Smooth muscle cell (in vitro differentiated cells): ENCODE measurements at regions not wholly inside any gene's neighbourhood (a gene's known extent, or its start where the extent isn't known, plus 50 kb on each side); places are given as distances from the start of the nearest gene placed in this dataset.

Experiments
- DNase-seq: peaks from one replicate; lab custom pipeline; 2025; ENCODE audit not compliant: unreplicated experiment; lab: John Stamatoyannopoulos, UW
- H2AFZ ChIP-seq: fragments of 200-600 bp; sonication (generic); 2 replicates; pipeline ENCODE4 v1.6.0; 2016; ENCODE audit warnings: antibody characterized with exemption, low read depth, mild to moderate bottlenecking
- H3F3A ChIP-seq: fragments of 200-600 bp; sonication (generic); 2 replicates; pipeline ENCODE4 v1.6.0; 2017; ENCODE audit warnings: antibody characterized with exemption, low read depth
- H3K27ac ChIP-seq: fragments of 200-600 bp; sonication (generic); 2 replicates; pipeline ENCODE4 v1.5.1; 2016; ENCODE audit warnings: low read depth, mild to moderate bottlenecking
- H3K27me3 ChIP-seq: fragments of 200-600 bp; sonication (generic); 2 replicates; pipeline ENCODE4 v1.6.1; 2016; ENCODE audit warnings: low read depth, mild to moderate bottlenecking
- H3K36me3 ChIP-seq: fragments of 200-600 bp; sonication (generic); 2 replicates; pipeline ENCODE4 v1.5.1; 2016; ENCODE audit warnings: low read depth
- H3K4me1 ChIP-seq: fragments of 200-600 bp; sonication (generic); 2 replicates; pipeline ENCODE4 v1.5.1; 2016; ENCODE audit warnings: low read depth
- H3K4me2 ChIP-seq: fragments of 200-600 bp; sonication (generic); 2 replicates; pipeline ENCODE4 v1.6.0; 2016; ENCODE audit warnings: mild to moderate bottlenecking
- H3K4me3 ChIP-seq: fragments of 200-600 bp; sonication (generic); 2 replicates; pipeline ENCODE4 v1.5.1; 2016; ENCODE audit warnings: mild to moderate bottlenecking
- H3K79me2 ChIP-seq: fragments of 200-600 bp; sonication (generic); 2 replicates; pipeline ENCODE4 v1.6.0; 2016; ENCODE audit warnings: low read depth, mild to moderate bottlenecking
- H3K9ac ChIP-seq: fragments of 200-600 bp; sonication (generic); 2 replicates; pipeline ENCODE4 v1.6.0; 2016; ENCODE audit warnings: low read depth
- H3K9me3 ChIP-seq: fragments of 200-600 bp; sonication (generic); replicated peaks from 2 replicates; pipeline ENCODE4 v1.5.1; 2016; ENCODE audit warnings: low read depth
- H4K20me1 ChIP-seq: fragments of 200-600 bp; sonication (generic); 2 replicates; pipeline ENCODE4 v1.6.0; 2016; ENCODE audit warnings: low read depth
- WGBS: methylation state at CpG from one replicate; pipeline ENCODE4 v1.1.7; 2016; ENCODE audit warnings: low lambda C conversion rate; 5-methylcytosine and 5-hydroxymethylcytosine counted together
- TF ChIP-seq, protein P1 (sequence below): fragments of 200-600 bp; sonication (generic); IDR thresholded peaks from 2 replicates; pipeline ENCODE4 v1.5.1; 2017; ENCODE audit warnings: borderline replicate concordance, mild to moderate bottlenecking, antibody characterized with exemption; ENCODE audit not compliant: insufficient read depth, poor library complexity, severe bottlenecking

DNA sequence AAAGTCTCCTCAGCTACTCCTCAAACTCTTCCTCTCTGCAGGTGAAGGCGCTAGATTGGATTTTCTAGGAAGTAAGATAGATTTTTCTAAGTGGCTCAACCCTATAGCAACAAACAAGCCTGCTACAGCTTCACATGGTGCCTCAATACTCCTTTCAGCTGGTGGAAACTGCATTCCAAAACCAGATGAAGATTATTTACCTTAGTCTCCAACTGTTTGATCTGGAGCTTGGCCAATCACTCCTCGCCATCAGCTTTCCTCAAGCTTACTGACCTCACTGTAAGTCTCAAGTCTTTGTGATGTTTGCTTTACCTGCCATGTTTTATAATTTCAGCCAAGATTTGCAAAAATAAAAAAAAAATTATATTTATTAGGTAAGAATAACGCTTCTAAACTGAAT is 622.4 kb downstream of the CHSY3 start:
- Histone ChIP-seq H3K36me3 (no peaks in the 10 kb centered on the region), H3K9ac (no peak overlapping the region), H3K27me3 (no peaks in the 10 kb centered on the region), H4K20me1 (no peaks in the 10 kb centered on the region), H3K9me3 (no peaks in the 10 kb centered on the region), H3K79me2 (no peaks in the 10 kb centered on the region), H3K27ac (no peak overlapping the region), H3K4me3 (no peak overlapping the region), H3K4me1 (no peaks in the 10 kb centered on the region), H3F3A (peaks cover 6% of the 10 kb centered on the region), H2AFZ (no peak overlapping the region), H3K4me2 (no peak overlapping the region)
- TF ChIP-seq, protein P1, sequence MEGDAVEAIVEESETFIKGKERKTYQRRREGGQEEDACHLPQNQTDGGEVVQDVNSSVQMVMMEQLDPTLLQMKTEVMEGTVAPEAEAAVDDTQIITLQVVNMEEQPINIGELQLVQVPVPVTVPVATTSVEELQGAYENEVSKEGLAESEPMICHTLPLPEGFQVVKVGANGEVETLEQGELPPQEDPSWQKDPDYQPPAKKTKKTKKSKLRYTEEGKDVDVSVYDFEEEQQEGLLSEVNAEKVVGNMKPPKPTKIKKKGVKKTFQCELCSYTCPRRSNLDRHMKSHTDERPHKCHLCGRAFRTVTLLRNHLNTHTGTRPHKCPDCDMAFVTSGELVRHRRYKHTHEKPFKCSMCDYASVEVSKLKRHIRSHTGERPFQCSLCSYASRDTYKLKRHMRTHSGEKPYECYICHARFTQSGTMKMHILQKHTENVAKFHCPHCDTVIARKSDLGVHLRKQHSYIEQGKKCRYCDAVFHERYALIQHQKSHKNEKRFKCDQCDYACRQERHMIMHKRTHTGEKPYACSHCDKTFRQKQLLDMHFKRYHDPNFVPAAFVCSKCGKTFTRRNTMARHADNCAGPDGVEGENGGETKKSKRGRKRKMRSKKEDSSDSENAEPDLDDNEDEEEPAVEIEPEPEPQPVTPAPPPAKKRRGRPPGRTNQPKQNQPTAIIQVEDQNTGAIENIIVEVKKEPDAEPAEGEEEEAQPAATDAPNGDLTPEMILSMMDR = no peak
- 88% methylated on average over 3 of the region's 3 CpGs for WGBS
- no peak for DNase-seq

- no peaks in the 10 kb centered on the region for H3K36me3 ChIP-seq
- peaks cover 3% of the 10 kb centered on the region for H3K4me1 ChIP-seq
- H3F3A ChIP-seq = no peaks in the 10 kb centered on the region
- H3K27me3 ChIP-seq = no peaks in the 10 kb centered on the region
- no peak overlapping the region for H3K9ac ChIP-seq
- no peak overlapping the region for H3K4me2 ChIP-seq
- no peaks in the 10 kb centered on the region for H3K79me2 ChIP-seq
- TF ChIP-seq, protein P1 = no peak
- DNase-seq = no peak
- no peak overlapping the region for H2AFZ ChIP-seq
- H3K27ac ChIP-seq = peak overlapping the region; percentile 70
- H3K9me3 ChIP-seq = peaks cover 5% of the 10 kb centered on the region
- H4K20me1 ChIP-seq = no peaks in the 10 kb centered on the region
- H3K4me3 ChIP-seq = no peak overlapping the region
- 74% methylated on average over 1 of the region's 1 CpG for WGBS
Observed at GRCh38 chr5:130520211-130520610, 615.9 kb downstream of the CHSY3 start.

- no peak overlapping the region for H3K9ac ChIP-seq
- 85% methylated on average over 2 of the region's 2 CpGs for WGBS
- no peaks in the 10 kb centered on the region for H3K36me3 ChIP-seq
- H3K4me3 ChIP-seq = no peak overlapping the region
- no peak overlapping the region for H2AFZ ChIP-seq
- TF ChIP-seq, protein P1 = no peak
- no peaks in the 10 kb centered on the region for H4K20me1 ChIP-seq
- no peaks in the 10 kb centered on the region for H3K79me2 ChIP-seq
- H3K9me3 ChIP-seq = peaks cover 5% of the 10 kb centered on the region
- DNase-seq = no peak
- H3K27me3 ChIP-seq = no peaks in the 10 kb centered on the region
- H3K4me2 ChIP-seq = no peak overlapping the region
- H3K27ac ChIP-seq = no peak overlapping the region
- no peaks in the 10 kb centered on the region for H3F3A ChIP-seq
- H3K4me1 ChIP-seq = no peaks in the 10 kb centered on the region
Observed at GRCh38 chr5:130514984-130515690, 610.9 kb downstream of the CHSY3 start.

DNA sequence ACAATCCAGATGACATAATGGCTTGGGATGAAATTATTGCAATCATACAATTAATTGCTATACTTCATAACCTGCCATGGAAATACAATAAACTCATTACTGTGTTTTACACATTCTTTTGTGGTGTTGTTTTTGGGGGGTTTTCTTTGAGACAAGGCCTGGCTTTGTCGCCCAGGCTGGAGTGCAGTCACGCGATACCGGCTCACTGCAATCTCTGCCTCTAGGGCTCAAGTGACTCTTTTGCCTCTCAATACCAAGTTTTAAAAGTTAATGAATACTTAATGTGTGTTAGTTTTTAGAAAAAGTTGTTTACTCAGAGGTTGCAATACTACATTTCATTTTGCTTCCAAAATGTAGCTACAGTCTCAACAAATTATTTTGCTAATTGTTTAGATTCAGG is 598.4 kb downstream of the CHSY3 start:
- Histone ChIP-seq H3K79me2 (no peaks in the 10 kb centered on the region), H3K9me3 (no peaks in the 10 kb centered on the region), H4K20me1 (no peaks in the 10 kb centered on the region), H3K4me2 (no peak overlapping the region), H3K9ac (no peak overlapping the region), H3K4me1 (no peaks in the 10 kb centered on the region), H2AFZ (no peak overlapping the region), H3K4me3 (no peak overlapping the region), H3K27ac (no peak overlapping the region), H3K36me3 (no peaks in the 10 kb centered on the region), H3K27me3 (no peaks in the 10 kb centered on the region), H3F3A (peaks cover 4% of the 10 kb centered on the region)
- 68% methylated on average over 4 of the region's 4 CpGs for WGBS
- TF ChIP-seq, protein P1 = no peak
- DNase-seq = no peak
